B cell (primary cell): ENCODE measurements at regions not wholly inside any gene's neighbourhood (a gene's known extent, or its start where the extent isn't known, plus 50 kb on each side); places are given as distances from the start of the nearest gene placed in this dataset.
"Not testable (repeated sequence)": the region's sequence is repeated elsewhere in the genome, so short reads cannot be mapped to it uniquely, and the experiment has no call there.

Experiments
- ATAC-seq: fragments of 200-7000 bp; cut with Tn5 transposase; one replicate; pipeline ENCODE4 v1.10.0; 2021; ENCODE audit warnings: low read depth, mild to moderate bottlenecking, moderate number of reproducible peaks, moderate library complexity
- CTCF ChIA-PET: fragments of 350-600 bp; sonication (Branson Sonifier 250); formaldehyde crosslinking; loops from one replicate; lab custom pipeline; 2021; ENCODE audit warnings: antibody characterized with exemption, inconsistent platforms; lab: Charles Lee
- POLR2A ChIA-PET: fragments of 350-600 bp; sonication (Branson Sonifier 250); formaldehyde crosslinking; loops from one replicate; lab custom pipeline; 2021; ENCODE audit warnings: antibody characterized with exemption; lab: Charles Lee
- DNase-seq: peaks from one replicate; pipeline ENCODE4 v3.0.0; 2013
- H2AFZ ChIP-seq: 2 replicates; pipeline ENCODE4 v1.6.1; 2012; ENCODE audit warnings: mild to moderate bottlenecking, low read depth, low read length; ENCODE audit not compliant: insufficient read depth, poor library complexity, severe bottlenecking
- H3K27ac ChIP-seq, 2 donors: 1 replicate in 1 of 2; 2 replicates in 1 of 2; pipeline ENCODE4 v1.5.1; 2012 to 2013; ENCODE audit warnings: low read length in 2 of 2, mild to moderate bottlenecking in 2 of 2, moderate library complexity in 1 of 2
- H3K27me3 ChIP-seq, 4 experiments: fragments of 200-600 bp in 1 of 4; sonication (generic) in 1 of 4; replicated peaks in 1 of 4; 1 replicate in 2 of 4; 2 replicates in 2 of 4; pipeline versions ENCODE4 v1.6.1 to v1.7.0; 2013 to 2016; ENCODE audit warnings: low read length in 3 of 4, mild to moderate bottlenecking in 2 of 4, mixed read lengths in 1 of 4, moderate library complexity in 1 of 4; ENCODE audit not compliant: insufficient read depth in 4 of 4, control insufficient read depth in 3 of 4; ENCODE audit errors: control extremely low read depth in 1 of 4
- H3K36me3 ChIP-seq, 2 experiments: replicated peaks in 1 of 2; 1 replicate in 1 of 2; 2 replicates in 1 of 2; pipeline versions ENCODE4 v1.6.1 to v1.7.1; 2013; ENCODE audit warnings: low read length in 1 of 2; ENCODE audit not compliant: insufficient read depth in 2 of 2, control insufficient read depth in 1 of 2; ENCODE audit errors: control extremely low read depth in 1 of 2, extremely low read depth in 1 of 2
- H3K4me1 ChIP-seq, 2 donors: fragments of 200-600 bp in 1 of 2; sonication (generic) in 1 of 2; 1 replicate in 1 of 2; 2 replicates in 1 of 2; pipeline versions ENCODE4 v1.5.1 to v1.6.1; 2013 to 2017; ENCODE audit warnings: low read length in 2 of 2; ENCODE audit not compliant: control insufficient read depth in 2 of 2, insufficient read depth in 2 of 2
- H3K4me2 ChIP-seq: replicated peaks from 2 replicates; pipeline ENCODE3; 2012; ENCODE audit warnings: mild to moderate bottlenecking, low read depth, low read length; ENCODE audit not compliant: poor library complexity, severe bottlenecking
- H3K4me3 ChIP-seq, 5 experiments: fragments of 200-600 bp in 1 of 5; sonication (generic) in 1 of 5; 1 replicate in 3 of 5; 2 replicates in 2 of 5; pipeline versions ENCODE4 v1.5.1 to v1.7.0; 2011 to 2016; ENCODE audit warnings: low read length in 4 of 5, mild to moderate bottlenecking in 4 of 5, low read depth in 2 of 5, control low read depth in 1 of 5, moderate library complexity in 1 of 5; ENCODE audit not compliant: insufficient read depth in 1 of 5; ENCODE audit errors: control extremely low read depth in 1 of 5, extremely low read depth in 1 of 5
- H3K79me2 ChIP-seq: fragments of 200-600 bp; sonication (generic); one replicate; pipeline ENCODE4 v1.6.0; 2016; ENCODE audit warnings: low read length; ENCODE audit not compliant: control insufficient read depth, insufficient read depth
- H3K9ac ChIP-seq: fragments of 200-600 bp; sonication (generic); 2 replicates; pipeline ENCODE4 v1.6.1; 2017; ENCODE audit warnings: mild to moderate bottlenecking, low read length, moderate library complexity
- H3K9me3 ChIP-seq, 3 donors: one replicate each; pipeline versions ENCODE4 v1.6.1 to v1.7.1; 2013; ENCODE audit warnings: low read length in 2 of 3; ENCODE audit not compliant: control insufficient read depth in 2 of 3, insufficient read depth in 1 of 3; ENCODE audit errors: control extremely low read depth in 1 of 3
- H4K20me1 ChIP-seq: 2 replicates; pipeline ENCODE4 v1.6.0; 2012; ENCODE audit warnings: mild to moderate bottlenecking, low read length; ENCODE audit not compliant: insufficient read depth, control insufficient read depth, poor library complexity, severe bottlenecking
- H3K27ac Mint-ChIP-seq: one replicate; pipeline ENCODE4 v1.8.0; 2021; ENCODE audit warnings: mixed read lengths
- H3K27me3 Mint-ChIP-seq: one replicate; pipeline ENCODE4 v1.8.0; 2021; ENCODE audit warnings: mixed read lengths
- H3K4me1 Mint-ChIP-seq: one replicate; pipeline ENCODE4 v1.8.0; 2021; ENCODE audit warnings: mixed read lengths
- H3K4me3 Mint-ChIP-seq: one replicate; pipeline ENCODE4 v1.8.0; 2021; ENCODE audit warnings: mixed read lengths
- H3K9me3 Mint-ChIP-seq: one replicate; pipeline ENCODE4 v1.8.0; 2022; ENCODE audit warnings: mixed read lengths; ENCODE audit not compliant: insufficient read depth
- EZH2 ChIP-seq: IDR thresholded peaks from 2 replicates; pipeline ENCODE4 v1.6.1; 2012; ENCODE audit warnings: borderline replicate concordance, low read depth, mild to moderate bottlenecking, moderate library complexity, low read length; ENCODE audit not compliant: insufficient read depth, poor library complexity, severe bottlenecking
- WGBS: methylation state at CpG from one replicate; pipeline ENCODE4 v1.1.5; 2013; ENCODE audit warnings: missing lambda C conversion rate; ENCODE audit not compliant: insufficient coverage; 5-methylcytosine and 5-hydroxymethylcytosine counted together
- intact Hi-C: fragments of 100-400 bp; cut with micrococcal nuclease; formaldehyde crosslinking; loops from one replicate; pipeline ENCODE4 v1.10.0; 2022
- TF ChIP-seq, protein P1 (sequence below): fragments of 200-600 bp; IDR thresholded peaks from one replicate; pipeline ENCODE4 v1.8.0; 2022; ENCODE audit warnings: antibody characterized with exemption, mild to moderate bottlenecking

GRCh38 chr2:212882626-212883025, 268.8 kb downstream of the IKZF2 start:
- Histone ChIP-seq H3K27me3 (no peaks in the 10 kb centered on the region), H3K36me3 (no peaks in the 10 kb centered on the region), H2AFZ (no peak overlapping the region), H3K4me1 (no peaks in the 10 kb centered on the region), H3K9ac (no peak overlapping the region), H3K27ac (no peak overlapping the region), H3K4me3 (no peak overlapping the region), H3K79me2 (no peaks in the 10 kb centered on the region), H3K9me3 (no peaks in the 10 kb centered on the region), H4K20me1 (no peaks in the 10 kb centered on the region), H3K4me2 (no peak overlapping the region)
- Mint-ChIP-seq H3K4me3 (no peak overlapping the region), H3K4me1 (peaks cover 7% of the 10 kb centered on the region), H3K9me3 (peaks cover 9% of the 10 kb centered on the region), H3K27ac (no peak overlapping the region), H3K27me3 (no peaks in the 10 kb centered on the region)
- TF ChIP-seq, protein P1, sequence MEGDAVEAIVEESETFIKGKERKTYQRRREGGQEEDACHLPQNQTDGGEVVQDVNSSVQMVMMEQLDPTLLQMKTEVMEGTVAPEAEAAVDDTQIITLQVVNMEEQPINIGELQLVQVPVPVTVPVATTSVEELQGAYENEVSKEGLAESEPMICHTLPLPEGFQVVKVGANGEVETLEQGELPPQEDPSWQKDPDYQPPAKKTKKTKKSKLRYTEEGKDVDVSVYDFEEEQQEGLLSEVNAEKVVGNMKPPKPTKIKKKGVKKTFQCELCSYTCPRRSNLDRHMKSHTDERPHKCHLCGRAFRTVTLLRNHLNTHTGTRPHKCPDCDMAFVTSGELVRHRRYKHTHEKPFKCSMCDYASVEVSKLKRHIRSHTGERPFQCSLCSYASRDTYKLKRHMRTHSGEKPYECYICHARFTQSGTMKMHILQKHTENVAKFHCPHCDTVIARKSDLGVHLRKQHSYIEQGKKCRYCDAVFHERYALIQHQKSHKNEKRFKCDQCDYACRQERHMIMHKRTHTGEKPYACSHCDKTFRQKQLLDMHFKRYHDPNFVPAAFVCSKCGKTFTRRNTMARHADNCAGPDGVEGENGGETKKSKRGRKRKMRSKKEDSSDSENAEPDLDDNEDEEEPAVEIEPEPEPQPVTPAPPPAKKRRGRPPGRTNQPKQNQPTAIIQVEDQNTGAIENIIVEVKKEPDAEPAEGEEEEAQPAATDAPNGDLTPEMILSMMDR, result no peak
- TF ChIP-seq EZH2, result no peak
- intact Hi-C loops, result no loop called here
- POLR2A ChIA-PET, result no interaction called here
- no peak for ATAC-seq
- CTCF ChIA-PET, result interaction anchor here (0.6 to 0.9 kb wide), 4 partner anchors 8 to 271 kb away, joined by 3 read pairs; no protein-coding TSS in a partner anchor
- DNase-seq, result no peak
- no CpG with 5 or more reads among the region's 2 CpGs for WGBS

GRCh38 chr2:212876556-212876955, 274.9 kb downstream of the IKZF2 start:
- intact Hi-C loops, H3K4me1 Mint-ChIP-seq, CTCF ChIA-PET, H3K79me2 ChIP-seq, H3K27ac ChIP-seq, H3K27me3 ChIP-seq, H3K9me3 ChIP-seq, H3K27ac Mint-ChIP-seq, H3K4me3 ChIP-seq, H3K4me2 ChIP-seq, H3K27me3 Mint-ChIP-seq, H3K4me3 Mint-ChIP-seq, H2AFZ ChIP-seq, H4K20me1 ChIP-seq, ATAC-seq, H3K36me3 ChIP-seq, H3K9ac ChIP-seq, H3K9me3 Mint-ChIP-seq, DNase-seq, H3K4me1 ChIP-seq, POLR2A ChIA-PET: not testable (repeated sequence)
- WGBS, result no CpG with 5 or more reads among the region's 6 CpGs

DNA sequence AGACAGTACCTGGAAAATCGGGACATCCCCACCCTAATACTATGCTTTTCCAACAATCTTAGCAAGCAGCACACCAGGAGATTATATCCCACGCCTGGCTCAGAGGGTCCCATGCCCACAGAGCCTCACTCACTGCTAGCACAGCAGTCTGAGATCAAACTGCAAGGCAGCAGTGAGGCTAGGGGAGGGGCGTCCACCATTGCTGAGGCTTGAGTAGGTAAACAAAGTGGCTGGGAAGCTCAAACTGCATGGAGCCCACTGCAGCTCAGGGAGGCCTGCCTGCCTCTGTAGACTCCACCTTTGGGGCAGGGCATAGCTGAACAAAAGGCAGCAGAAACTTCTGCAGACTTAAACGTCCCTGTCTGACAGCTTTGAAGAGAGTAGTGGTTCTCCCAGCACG, 275.5 kb downstream of the IKZF2 start:
- H3K9me3 ChIP-seq, DNase-seq, H3K27ac ChIP-seq, H3K4me3 Mint-ChIP-seq, H3K4me1 ChIP-seq, H3K9ac ChIP-seq, POLR2A ChIA-PET, H3K4me2 ChIP-seq, H3K27me3 ChIP-seq, H2AFZ ChIP-seq, H3K36me3 ChIP-seq, ATAC-seq, H3K27ac Mint-ChIP-seq, H3K9me3 Mint-ChIP-seq, H3K4me3 ChIP-seq, CTCF ChIA-PET, intact Hi-C loops, H3K4me1 Mint-ChIP-seq, H3K27me3 Mint-ChIP-seq, H3K79me2 ChIP-seq, H4K20me1 ChIP-seq: not testable (repeated sequence)
- 90% methylated on average over 2 of the region's 5 CpGs for WGBS
